ENCODE measurements at regions not wholly inside any gene's neighbourhood (a gene's known extent, or its start where the extent isn't known, plus 50 kb on each side); places are given as distances from the start of the nearest gene placed in this dataset.
A peak's percentile ranks its signal among the peaks of the same experiment; 100 is the strongest.

GRCh38 chr2:78315368-78315767 lies 710.1 kb upstream of the REG3G start:
- DNase-seq: no peak

DNA sequence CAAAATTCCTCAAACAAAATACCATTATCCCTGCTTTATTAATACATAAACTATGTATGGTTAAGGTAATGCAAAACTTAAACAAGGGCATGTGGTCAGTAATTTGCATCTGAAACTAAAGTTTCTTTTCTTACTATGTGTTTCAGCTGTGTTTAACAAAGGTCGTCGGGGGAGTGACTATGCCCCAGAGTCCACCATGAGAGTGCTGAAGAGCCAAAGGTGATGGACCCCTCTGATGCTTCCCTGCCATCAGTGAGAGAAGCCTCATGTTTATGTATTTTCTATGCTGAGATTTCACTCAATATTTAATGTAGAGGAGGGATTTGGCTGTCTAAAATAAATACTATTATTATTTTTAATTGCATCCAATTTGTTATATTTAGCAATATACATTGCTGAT lies 707.2 kb upstream of the REG3G start:
- DNase-seq: no peak

GRCh38 chr2:78330193-78330592 lies 695.3 kb upstream of the REG3G start:
- no peak for DNase-seq

DNA sequence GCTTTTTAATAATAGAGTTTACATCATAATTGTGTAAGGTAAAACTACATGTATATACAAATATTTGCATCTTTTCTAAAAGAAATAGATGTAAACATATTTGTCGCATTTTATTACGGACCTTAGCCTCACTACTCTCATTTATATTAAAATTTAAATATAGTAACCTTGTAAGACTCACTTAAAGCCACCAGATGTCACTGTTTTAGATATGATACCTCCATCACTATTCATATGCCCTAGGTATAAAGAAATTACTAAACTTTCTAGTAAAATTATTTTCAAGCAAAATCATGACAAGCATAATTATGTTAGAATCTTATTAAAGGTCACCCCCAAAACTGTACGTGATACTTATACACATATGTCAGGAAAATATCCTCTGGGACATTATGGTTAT lies 674.3 kb upstream of the REG3G start:
- DNase-seq: no peak

DNA sequence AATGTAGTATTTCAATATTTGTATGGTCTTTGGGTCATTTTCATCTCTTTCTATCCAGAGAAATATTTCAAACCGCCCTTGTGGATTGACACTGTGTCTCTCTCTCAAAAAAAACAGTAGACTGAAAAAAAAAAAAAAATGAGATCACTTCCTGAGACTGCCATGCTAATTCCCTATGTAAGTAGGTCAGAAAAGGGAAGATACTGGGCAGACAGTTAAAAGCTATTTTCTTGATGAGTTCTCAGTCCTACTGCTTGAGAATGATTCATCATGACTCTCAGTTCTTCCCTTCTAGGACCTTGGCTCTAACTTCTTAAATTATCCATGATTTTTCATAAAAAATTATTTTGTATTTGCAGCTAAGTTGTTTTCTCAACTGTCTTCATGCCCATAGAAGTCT lies 672.3 kb upstream of the REG3G start:
- DNase-seq: no peak

GRCh38 chr2:78355967-78356366 lies 669.5 kb upstream of the REG3G start:
- DNase-seq: no peak

- DNase-seq: no peak
Observed at GRCh38 chr2:78383576-78383975, 641.9 kb upstream of the REG3G start.

DNA sequence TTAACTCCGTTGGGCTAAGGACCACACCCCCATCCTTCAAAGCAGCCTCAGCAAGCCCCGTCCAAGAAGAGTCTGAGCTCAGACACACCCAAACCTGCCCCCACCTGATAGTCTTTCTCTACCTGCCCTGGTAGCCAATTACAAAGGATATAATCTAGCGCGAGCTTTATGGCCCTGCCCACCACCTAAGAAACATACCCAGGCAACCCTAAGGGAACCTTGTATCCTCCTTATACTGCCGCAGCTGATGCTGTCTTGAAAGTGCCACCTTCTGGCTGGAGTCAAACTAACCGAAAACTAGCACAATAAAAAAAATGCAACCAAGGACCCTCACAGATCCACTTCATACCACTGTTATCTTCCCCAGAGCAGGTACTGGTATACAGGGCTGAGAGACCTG lies 628.3 kb upstream of the REG3G start:
- DNase-seq: no peak

- DNase-seq: no peak
Observed at GRCh38 chr2:78407960-78408794, 617.3 kb upstream of the REG3G start.

DNA sequence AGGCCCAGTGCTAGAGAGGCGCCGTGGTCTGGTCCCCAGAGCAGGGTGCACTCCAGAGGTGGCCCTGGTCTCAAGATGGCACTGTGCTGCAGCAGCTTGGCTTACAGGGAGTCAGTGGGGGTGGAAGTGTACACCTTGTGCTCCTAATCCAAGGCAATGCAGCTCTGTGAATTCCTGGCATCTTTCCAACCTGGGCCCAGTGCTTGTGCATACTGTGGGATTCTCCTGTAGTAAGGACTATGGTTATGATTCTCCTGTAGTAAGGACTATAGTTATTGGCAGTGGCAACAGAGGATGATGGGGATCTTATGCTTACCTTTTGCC lies 616.7 kb upstream of the REG3G start:
- no peak for DNase-seq

- DNase-seq: no peak
Observed at GRCh38 chr2:78411303-78411702, 614.2 kb upstream of the REG3G start.

DNA sequence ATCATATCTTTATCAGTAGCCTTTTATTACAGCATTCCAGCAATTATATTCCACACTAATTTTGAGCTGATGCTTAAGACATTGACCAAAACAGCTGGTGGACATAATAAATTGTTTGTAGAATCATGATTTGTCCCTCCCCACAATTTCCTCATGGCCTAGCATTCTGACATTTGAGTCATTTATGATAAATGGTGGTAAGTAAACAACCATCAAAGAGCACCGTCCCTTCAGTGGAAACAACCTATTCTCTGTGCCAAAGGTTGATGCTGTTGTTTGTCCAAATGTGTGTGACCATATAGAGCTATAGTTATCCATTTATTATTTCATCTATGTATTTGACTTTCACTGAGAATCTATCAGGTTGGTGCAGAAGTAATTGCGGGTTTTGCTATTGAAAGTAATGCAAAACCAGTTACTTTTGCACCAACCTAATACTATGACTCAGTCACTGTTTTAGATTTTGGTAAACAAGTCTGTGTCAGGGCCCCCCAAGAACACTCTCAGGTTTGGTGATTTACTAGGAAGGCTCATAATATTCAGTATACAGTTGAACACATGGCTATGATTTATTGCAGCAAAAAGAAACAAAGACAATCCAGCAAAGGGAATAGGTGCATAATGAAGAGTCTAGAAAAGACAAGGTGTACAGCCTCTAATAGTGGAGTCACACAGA lies 608.7 kb upstream of the REG3G start:
- no peak for DNase-seq

DNA sequence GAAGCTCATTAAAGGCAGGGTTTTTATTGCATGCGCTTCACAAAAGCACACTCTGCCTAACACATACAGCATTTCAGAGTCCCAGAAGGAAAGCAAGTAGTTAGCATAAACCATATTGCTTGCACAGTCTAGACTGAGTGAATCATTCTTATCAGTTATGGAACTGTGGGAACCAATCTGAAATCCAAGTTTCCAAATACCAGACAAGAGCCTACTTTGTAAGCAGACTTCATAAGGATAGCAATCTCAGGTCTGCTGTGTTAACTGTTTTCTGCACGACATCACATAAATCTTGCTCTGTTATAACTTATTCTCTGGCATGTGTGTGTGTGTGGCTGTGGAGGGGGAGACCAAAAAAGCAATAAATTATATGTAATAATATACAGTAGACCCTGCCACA lies 608.1 kb upstream of the REG3G start:
- DNase-seq: peak; percentile 11

DNA sequence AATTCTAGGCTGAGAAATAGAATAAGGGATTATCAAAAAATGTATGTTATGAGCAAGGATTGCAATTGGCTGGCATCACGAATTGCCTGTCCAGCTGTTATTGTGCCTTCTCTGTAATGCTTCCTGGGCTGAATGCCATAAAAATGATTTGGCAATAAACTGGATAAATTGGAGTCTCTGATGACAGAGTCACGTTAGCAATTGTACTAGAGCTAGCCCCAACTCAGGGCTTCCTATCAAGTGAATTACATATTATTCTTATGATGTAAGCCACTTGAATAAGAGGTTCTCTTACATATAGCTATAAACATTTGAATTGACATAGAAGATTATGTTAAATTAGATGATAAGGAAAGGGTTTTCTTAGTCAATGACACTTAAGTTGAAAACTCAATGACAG lies 607.5 kb upstream of the REG3G start:
- DNase-seq: peak; percentile 11

DNA sequence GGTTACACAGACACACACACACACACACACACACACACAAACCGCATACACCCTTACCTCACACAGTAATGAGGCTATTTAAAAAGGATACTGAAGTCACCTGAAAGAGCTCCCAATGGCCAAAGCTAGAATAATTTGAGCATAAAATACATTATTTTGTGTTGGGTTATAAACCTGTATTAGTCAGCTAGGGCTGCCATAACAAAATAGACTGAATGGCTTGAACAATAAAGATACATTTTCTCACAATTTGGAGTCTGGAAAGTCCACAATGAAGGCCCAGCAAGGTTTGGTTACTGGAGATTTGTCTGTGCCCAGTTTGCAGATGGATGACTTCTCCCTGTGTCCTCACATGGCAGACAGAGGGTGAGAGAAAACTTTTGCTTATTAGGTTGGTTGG lies 605.4 kb upstream of the REG3G start:
- no peak for DNase-seq

GRCh38 chr2:78423631-78424030 lies 601.9 kb upstream of the REG3G start:
- DNase-seq: no peak

- no peak for DNase-seq
Observed at GRCh38 chr2:78427170-78427569, 598.3 kb upstream of the REG3G start.

DNA sequence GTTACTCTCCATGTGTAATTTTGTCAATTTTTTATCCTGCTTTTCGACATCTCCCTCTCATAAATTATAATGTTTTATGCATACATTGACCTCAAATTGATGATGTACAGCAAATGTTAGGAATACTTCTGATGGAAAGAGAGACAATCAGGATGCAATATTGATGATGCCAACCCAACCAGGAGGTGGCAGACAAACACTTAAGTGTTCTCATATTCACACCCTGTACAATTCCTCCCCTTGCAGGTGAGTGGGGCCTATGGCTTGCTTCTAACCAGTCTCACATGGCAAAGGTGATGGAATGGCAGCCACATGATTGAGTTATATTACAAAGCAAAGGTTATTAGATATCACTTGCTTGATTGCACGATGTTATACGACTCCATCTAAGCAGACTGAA lies 594.3 kb upstream of the REG3G start:
- DNase-seq: no peak

GRCh38 chr2:78439122-78439521 lies 586.4 kb upstream of the REG3G start:
- DNase-seq: no peak

- no peak for DNase-seq
Observed at GRCh38 chr2:78455586-78455985, 569.9 kb upstream of the REG3G start.

DNA sequence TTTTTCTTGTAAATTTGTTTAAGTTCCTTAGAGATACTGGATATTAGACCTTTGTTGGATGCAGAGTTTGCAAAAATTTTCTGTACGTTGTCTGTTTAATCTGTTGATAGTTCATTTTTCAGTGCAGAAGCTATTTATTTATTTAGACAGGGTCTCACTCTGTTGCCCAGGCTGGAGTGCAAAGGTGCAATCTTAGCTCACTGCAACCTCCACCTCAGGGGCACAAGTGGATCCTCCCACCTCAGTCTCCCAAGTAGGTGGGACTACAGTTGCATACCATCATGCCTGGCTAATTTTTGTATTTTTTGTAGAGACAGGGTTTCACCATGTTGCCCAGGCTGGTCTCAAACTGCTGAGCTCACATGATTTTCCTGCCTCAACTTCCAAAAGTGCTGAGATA lies 568.2 kb upstream of the REG3G start:
- no peak for DNase-seq

DNA sequence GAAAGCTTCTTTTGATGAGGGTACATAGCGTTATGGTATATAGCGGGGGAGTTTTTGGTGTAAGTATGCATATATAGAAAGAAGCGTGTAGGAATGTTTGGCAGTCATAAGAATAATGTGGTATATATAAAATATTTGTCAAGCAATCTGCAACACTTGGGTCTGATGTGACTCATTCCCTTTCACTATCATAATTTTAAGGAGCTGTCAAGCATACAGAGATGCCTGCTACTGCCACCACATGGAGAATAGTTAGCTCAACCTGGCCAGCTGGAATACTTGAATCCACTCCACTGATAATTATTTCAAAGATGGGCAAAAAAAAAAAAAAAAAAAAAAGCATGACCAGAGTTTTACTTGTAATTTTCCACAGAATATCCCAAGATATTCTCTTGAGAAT lies 559.8 kb upstream of the REG3G start:
- no peak for DNase-seq

DNA sequence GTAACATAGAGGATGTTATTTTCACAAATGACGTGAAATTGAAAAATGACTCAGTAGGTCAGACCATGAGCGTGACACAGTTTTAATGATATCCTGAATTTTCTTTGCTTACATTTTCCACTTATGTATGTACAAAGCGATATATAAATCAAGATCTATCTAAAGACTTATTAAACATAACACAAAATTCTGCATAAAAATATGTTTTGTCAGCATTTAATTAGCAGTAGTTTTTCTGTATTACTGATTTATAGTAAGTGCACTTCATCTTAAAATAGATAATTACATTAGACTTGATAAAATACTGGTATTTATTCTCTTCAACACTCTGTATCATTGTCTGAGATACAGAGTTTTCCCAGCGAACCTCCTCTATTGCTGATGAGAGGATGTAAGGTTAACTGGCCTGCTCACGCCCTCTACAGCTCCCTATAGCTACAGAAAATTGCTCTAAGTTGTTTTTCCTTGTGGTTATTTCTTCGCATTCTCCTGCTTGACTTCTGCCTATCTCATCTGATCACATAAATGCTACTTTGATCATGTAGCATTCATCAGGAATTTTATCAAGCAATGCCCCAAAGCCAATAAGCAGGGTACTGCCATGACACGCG lies 548.8 kb upstream of the REG3G start:
- DNase-seq: no peak

- no peak for DNase-seq
Observed at GRCh38 chr2:78486565-78486964, 538.9 kb upstream of the REG3G start.

Measured in fibroblast of skin of right quadriceps (primary cell).